ENCODE measurements at regions not wholly inside any gene's neighbourhood (a gene's known extent, or its start where the extent isn't known, plus 50 kb on each side); places are given as distances from the start of the nearest gene placed in this dataset.

DNA sequence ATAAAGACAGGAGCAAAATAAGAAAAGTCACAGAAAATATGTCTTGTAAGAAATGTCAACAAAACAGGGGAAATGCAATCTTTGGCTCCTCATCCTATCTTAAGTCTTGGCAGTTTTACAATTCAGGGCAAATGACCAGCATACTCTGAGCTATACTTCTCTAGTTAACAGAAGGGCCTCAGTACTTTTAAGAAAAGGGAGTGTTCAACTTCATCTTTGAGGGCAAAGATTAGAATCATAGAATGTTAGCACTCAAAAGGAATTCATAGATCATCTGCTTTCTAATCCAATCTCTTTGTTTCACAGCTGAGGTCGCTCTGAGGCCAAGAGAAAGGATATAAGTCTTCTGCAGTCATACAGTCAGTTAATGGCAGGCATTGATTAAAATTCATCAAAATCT is 174.0 kb upstream of the NT5C1B start:
- no peak for DNase-seq (ENCODE audit: low spot score in 2 of 2)
- TF ChIP-seq POLR2A (IDR thresholded peaks at IDR 0.05) (no peak), POLR2AphosphoS5 (IDR thresholded peaks at IDR 0.05) (no peak), EP300 (IDR thresholded peaks at IDR 0.05) (no peak)
- TF ChIP-seq, protein P1, sequence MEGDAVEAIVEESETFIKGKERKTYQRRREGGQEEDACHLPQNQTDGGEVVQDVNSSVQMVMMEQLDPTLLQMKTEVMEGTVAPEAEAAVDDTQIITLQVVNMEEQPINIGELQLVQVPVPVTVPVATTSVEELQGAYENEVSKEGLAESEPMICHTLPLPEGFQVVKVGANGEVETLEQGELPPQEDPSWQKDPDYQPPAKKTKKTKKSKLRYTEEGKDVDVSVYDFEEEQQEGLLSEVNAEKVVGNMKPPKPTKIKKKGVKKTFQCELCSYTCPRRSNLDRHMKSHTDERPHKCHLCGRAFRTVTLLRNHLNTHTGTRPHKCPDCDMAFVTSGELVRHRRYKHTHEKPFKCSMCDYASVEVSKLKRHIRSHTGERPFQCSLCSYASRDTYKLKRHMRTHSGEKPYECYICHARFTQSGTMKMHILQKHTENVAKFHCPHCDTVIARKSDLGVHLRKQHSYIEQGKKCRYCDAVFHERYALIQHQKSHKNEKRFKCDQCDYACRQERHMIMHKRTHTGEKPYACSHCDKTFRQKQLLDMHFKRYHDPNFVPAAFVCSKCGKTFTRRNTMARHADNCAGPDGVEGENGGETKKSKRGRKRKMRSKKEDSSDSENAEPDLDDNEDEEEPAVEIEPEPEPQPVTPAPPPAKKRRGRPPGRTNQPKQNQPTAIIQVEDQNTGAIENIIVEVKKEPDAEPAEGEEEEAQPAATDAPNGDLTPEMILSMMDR (IDR thresholded peaks at IDR 0.05), result no peak
- no peaks in the 10 kb centered on the region for H3K36me3 ChIP-seq
- H3K27ac ChIP-seq, result no peak overlapping the region
- WGBS, result 93% methylated on average over 1 of the region's 1 CpG
- no peak overlapping the region for H3K4me3 ChIP-seq
- no peaks in the 10 kb centered on the region for H3K4me1 ChIP-seq
- no peaks in the 10 kb centered on the region for H3K9me3 ChIP-seq
- no peaks in the 10 kb centered on the region for H3K27me3 ChIP-seq

GRCh38 chr2:18762667-18763066 is 173.3 kb upstream of the NT5C1B start:
- H3K27me3 ChIP-seq, result no peaks in the 10 kb centered on the region
- no peaks in the 10 kb centered on the region for H3K36me3 ChIP-seq
- no peaks in the 10 kb centered on the region for H3K9me3 ChIP-seq
- H3K4me1 ChIP-seq, result no peaks in the 10 kb centered on the region
- H3K4me3 ChIP-seq, result no peak overlapping the region
- no peak overlapping the region for H3K27ac ChIP-seq
- TF ChIP-seq POLR2A (IDR thresholded peaks at IDR 0.05) (no peak), EP300 (IDR thresholded peaks at IDR 0.05) (no peak), POLR2AphosphoS5 (IDR thresholded peaks at IDR 0.05) (no peak)
- TF ChIP-seq, protein P1 (IDR thresholded peaks at IDR 0.05), result no peak
- no peak for DNase-seq (ENCODE audit: low spot score in 2 of 2)
- WGBS, result 45% methylated on average over 1 of the region's 1 CpG

- H3K9me3 ChIP-seq, result no peaks in the 10 kb centered on the region
- no peak overlapping the region for H3K27ac ChIP-seq
- WGBS, result 93% methylated on average over 1 of the region's 1 CpG
- H3K4me1 ChIP-seq, result peaks cover 3% of the 10 kb centered on the region
- DNase-seq (ENCODE audit: low spot score in 2 of 2), result no peak
- H3K36me3 ChIP-seq, result no peaks in the 10 kb centered on the region
- H3K4me3 ChIP-seq, result no peak overlapping the region
- TF ChIP-seq POLR2A (IDR thresholded peaks at IDR 0.05) (no peak), EP300 (IDR thresholded peaks at IDR 0.05) (no peak), POLR2AphosphoS5 (IDR thresholded peaks at IDR 0.05) (no peak)
- TF ChIP-seq, protein P1 (IDR thresholded peaks at IDR 0.05), result no peak
- H3K27me3 ChIP-seq, result no peaks in the 10 kb centered on the region
These were observed 164.9 kb upstream of the NT5C1B start for GRCh38 chr2:18754286-18754685.

DNA sequence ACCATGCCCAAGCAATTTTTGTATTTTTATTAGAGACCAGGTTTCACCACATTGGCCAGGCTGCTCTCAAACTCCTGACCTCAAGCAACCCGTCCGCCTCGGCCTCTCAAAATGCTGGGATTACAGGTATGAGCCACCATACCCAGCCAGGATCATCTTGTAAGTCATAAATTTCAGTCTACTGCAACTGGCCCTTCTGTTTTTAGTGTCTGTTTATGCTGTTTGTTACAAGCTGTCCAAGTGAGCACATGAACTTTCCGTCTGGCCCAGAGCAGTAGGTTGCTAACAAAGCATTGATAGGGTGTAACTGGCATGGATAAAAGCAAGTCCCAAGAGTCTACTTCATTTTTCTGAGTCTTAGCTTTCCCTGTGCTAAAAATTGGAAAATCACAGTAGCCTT is 164.4 kb upstream of the NT5C1B start:
- no peak overlapping the region for H3K4me3 ChIP-seq
- peaks cover 3% of the 10 kb centered on the region for H3K4me1 ChIP-seq
- no peak for TF ChIP-seq POLR2A (IDR thresholded peaks at IDR 0.05)
- no peak for TF ChIP-seq EP300 (IDR thresholded peaks at IDR 0.05)
- no peak for TF ChIP-seq POLR2AphosphoS5 (IDR thresholded peaks at IDR 0.05)
- TF ChIP-seq, protein P1 (IDR thresholded peaks at IDR 0.05), result no peak
- H3K9me3 ChIP-seq, result no peaks in the 10 kb centered on the region
- H3K36me3 ChIP-seq, result no peaks in the 10 kb centered on the region
- no peak for DNase-seq (ENCODE audit: low spot score in 2 of 2)
- WGBS, result 91% methylated on average over 4 of the region's 4 CpGs
- H3K27me3 ChIP-seq, result no peaks in the 10 kb centered on the region
- H3K27ac ChIP-seq, result no peak overlapping the region

DNA sequence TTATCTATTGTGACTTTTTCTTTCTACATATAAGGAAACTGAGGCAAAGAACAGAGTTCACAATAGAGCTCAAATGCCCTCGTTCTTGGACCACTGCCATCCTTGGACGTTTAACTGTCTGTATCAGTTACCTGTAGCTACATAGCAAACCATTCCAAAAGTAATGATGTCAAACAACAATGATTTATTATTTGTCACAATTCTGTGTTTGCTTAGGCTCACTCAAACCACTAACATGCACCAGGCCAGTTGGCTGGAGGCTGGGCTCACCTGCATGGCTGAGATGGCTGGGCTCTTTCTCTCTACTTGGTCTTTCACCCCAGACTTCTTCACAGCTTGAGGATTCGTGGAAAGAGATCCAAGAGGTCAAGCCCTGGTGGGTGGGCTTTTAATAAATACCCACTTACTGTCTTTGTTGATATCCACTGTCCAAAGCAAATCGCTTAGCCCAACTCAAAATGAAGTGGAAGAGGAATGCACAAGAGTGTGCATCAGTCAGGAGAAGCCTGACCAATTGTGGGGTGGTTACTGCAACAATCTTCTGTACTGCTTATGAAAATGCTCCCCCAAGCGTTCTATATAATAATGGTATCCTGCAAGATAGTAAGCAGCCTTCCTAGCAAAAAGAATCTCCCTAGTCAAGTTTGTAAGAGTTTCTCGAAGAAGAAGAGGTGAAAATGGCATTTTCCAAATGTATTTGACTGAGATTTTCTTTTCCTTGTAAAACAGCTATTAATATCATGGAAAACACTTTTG is 163.5 kb upstream of the NT5C1B start:
- TF ChIP-seq POLR2AphosphoS5 (IDR thresholded peaks at IDR 0.05) (no peak), POLR2A (IDR thresholded peaks at IDR 0.05) (no peak), EP300 (IDR thresholded peaks at IDR 0.05) (no peak)
- TF ChIP-seq, protein P1 (IDR thresholded peaks at IDR 0.05), result no peak
- Histone ChIP-seq H3K27ac (no peak overlapping the region), H3K4me3 (no peak overlapping the region), H3K9me3 (no peaks in the 10 kb centered on the region), H3K36me3 (no peaks in the 10 kb centered on the region), H3K27me3 (no peaks in the 10 kb centered on the region), H3K4me1 (peaks cover 3% of the 10 kb centered on the region)
- no peak for DNase-seq (ENCODE audit: low spot score in 2 of 2)
- WGBS, result 83% methylated on average over 6 of the region's 6 CpGs

Measured in suprapubic skin (tissue), 4 donors.